HG03521 (cell line): ENCODE measurements at regions not wholly inside any gene's neighbourhood (a gene's known extent, or its start where the extent isn't known, plus 50 kb on each side); places are given as distances from the start of the nearest gene placed in this dataset.
"Not testable (repeated sequence)": the region's sequence is repeated elsewhere in the genome, so short reads cannot be mapped to it uniquely, and the experiment has no call there.

ENCODE experiments used
- ATAC-seq: cut with Tn5 transposase; IDR thresholded peaks from one replicate; pipeline ENCODE4 v1.9.1; 2021; ENCODE audit warnings: mild to moderate bottlenecking, moderate library complexity; ENCODE audit not compliant: unreplicated experiment

- ATAC-seq, result not testable (repeated sequence)
Measured at GRCh38 chr7:153974603-153975002, 77.6 kb upstream of the DPP6 start.

GRCh38 chr7:153976745-153977144, 75.5 kb upstream of the DPP6 start:
- ATAC-seq, result not testable (repeated sequence)

DNA sequence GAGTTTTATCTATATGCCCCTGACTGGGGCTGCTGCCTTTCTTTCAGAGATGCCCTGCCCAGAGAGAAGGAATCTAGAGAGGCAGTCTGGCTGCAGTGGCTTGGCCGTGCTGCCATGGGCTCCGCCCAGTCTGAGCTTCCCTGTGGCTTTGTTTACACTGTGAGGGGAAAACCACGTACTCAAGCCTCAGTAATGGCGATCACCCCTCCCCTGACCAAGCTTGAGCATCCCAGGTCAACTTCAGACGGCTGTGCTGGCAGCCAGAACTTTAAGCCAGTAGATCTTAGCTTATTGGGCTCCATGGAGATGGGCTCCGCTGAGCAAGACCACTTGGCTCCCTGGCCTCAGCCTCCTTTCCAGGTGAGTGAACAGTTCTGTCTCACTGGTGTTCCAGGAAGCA, 69.0 kb upstream of the DPP6 start:
- not testable (repeated sequence) for ATAC-seq

- not testable (repeated sequence) for ATAC-seq
Measured at GRCh38 chr7:153989066-153989627, 63.1 kb upstream of the DPP6 start.

DNA sequence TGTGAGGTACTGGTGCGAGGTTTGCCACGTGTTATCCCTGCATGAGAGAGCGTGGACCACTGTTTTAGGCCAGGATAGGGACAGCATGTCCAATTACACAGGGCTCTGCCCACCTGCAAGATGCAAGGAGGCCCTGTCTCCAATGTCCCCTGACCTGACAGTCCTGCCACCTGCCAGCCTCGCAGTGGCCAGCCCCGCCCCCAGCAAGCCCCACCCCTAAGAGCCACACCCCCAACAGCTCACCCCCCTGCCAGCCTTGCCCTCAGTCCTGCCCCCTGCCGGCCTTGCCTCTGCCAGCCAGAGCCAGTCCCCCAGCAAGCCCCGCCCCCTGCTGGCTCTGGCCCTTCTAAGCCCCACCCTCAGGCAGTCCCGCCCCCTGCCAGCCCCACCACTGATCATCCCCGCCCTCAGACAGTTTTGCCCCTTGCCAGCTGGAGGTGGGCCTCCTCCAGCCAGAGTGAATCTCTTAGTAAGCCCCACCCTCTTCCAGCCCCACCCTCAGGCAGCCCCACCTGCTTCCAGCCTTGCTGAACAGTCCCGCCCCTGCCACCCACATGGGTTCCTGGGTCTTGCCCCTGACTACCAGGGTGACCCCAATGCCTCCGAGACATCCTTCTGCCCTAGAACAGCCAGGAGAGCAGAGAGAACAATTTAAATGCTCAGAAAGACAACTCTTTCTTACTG, 62.3 kb upstream of the DPP6 start:
- not testable (repeated sequence) for ATAC-seq

- ATAC-seq, result not testable (repeated sequence)
Measured at GRCh38 chr7:153991471-153991870, 60.7 kb upstream of the DPP6 start.

GRCh38 chr7:153993402-153993801, 58.8 kb upstream of the DPP6 start:
- ATAC-seq, result not testable (repeated sequence)

DNA sequence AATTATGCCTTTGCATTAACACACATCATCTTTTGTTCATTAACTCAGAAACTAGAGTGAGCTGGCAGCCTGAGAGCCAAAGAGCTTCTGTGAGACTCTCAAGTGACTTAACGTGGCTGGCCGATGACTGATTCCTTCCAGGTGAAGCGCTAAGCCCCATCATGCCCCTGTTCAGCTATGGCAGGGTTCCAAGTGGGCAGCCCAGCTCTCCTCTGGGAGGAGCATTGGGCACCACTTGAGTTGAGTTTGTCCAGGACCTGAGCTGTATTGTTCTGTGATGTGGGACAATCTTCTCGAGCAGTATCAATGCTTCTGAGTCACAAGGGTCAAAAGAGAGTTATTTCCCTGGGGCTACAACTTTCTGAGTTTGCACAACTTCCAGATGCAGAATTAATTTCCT, 53.3 kb upstream of the DPP6 start:
- not testable (repeated sequence) for ATAC-seq
